H1 (cell line): ENCODE measurements at regions not wholly inside any gene's neighbourhood (a gene's known extent, or its start where the extent isn't known, plus 50 kb on each side); places are given as distances from the start of the nearest gene placed in this dataset.

Experiments used
- CTCF ChIA-PET: fragments of 300-600 bp; sonication (Branson Sonifier 250); formaldehyde crosslinking; loops from one replicate; lab custom pipeline; 2021; ENCODE audit not compliant: partially characterized antibody; lab: Charles Lee
- POLR2A ChIA-PET: fragments of 300-600 bp; sonication (Branson Sonifier 250); formaldehyde crosslinking; loops from one replicate; lab custom pipeline; 2021; ENCODE audit warnings: inconsistent platforms; ENCODE audit not compliant: partially characterized antibody; lab: Charles Lee
- DNase-seq, 2 experiments: peaks; one replicate each; pipeline versions ENCODE4 v3.0.0 to v3.0.0-alpha.2; 2010 to 2022; ENCODE audit warnings: low spot score in 2 of 2, low read depth in 1 of 2, mixed read lengths in 1 of 2
- FAIRE-seq: peaks from 2 replicates; lab custom pipeline; 2011; peaks lifted over from hg19 to GRCh38; lab: Jason Lieb, UNC
- H2AFZ ChIP-seq: 2 replicates; pipeline ENCODE4 v1.8.1; 2012; ENCODE audit warnings: low read length, inconsistent platforms
- H2AK5ac ChIP-seq: 2 replicates; pipeline ENCODE4 v1.6.1; 2013; ENCODE audit warnings: low read depth, low read length
- H2BK120ac ChIP-seq: replicated peaks from 2 replicates; pipeline ENCODE3; 2013; ENCODE audit warnings: low read depth, low read length, inconsistent platforms
- H2BK12ac ChIP-seq: 2 replicates; pipeline ENCODE4 v1.6.1; 2013; ENCODE audit warnings: low read depth, low read length
- H2BK15ac ChIP-seq: 2 replicates; pipeline ENCODE4 v1.6.1; 2013; ENCODE audit warnings: low read length
- H2BK20ac ChIP-seq: 2 replicates; pipeline ENCODE4 v1.6.1; 2013; ENCODE audit warnings: low read length
- H2BK5ac ChIP-seq: 2 replicates; pipeline ENCODE4 v1.6.1; 2013; ENCODE audit warnings: low read depth, low read length
- H3K14ac ChIP-seq: 2 replicates; pipeline ENCODE4 v1.6.1; 2013; ENCODE audit warnings: inconsistent platforms; ENCODE audit not compliant: insufficient read length
- H3K18ac ChIP-seq: 2 replicates; pipeline ENCODE4 v1.6.1; 2013; ENCODE audit warnings: low read length; ENCODE audit errors: extremely low read depth
- H3K23ac ChIP-seq: 2 replicates; pipeline ENCODE4 v1.6.1; 2013; ENCODE audit warnings: inconsistent platforms; ENCODE audit not compliant: insufficient read length
- H3K23me2 ChIP-seq: 2 replicates; pipeline ENCODE4 v1.6.1; 2013; ENCODE audit warnings: low read depth, low read length
- H3K27ac ChIP-seq: 2 replicates; pipeline ENCODE4 v1.6.1; 2011; ENCODE audit warnings: low read depth, low read length, inconsistent platforms
- H3K27me3 ChIP-seq, 4 experiments: replicated peaks in 1 of 4; 1 replicate in 1 of 4; 2 replicates in 3 of 4; pipeline versions ENCODE4 v1.6.1 to v1.8.1; 2011 to 2013; ENCODE audit warnings: low read length in 3 of 4, mild to moderate bottlenecking in 3 of 4, inconsistent platforms in 2 of 4, mixed read lengths in 2 of 4, moderate library complexity in 1 of 4; ENCODE audit not compliant: control insufficient read depth in 3 of 4, insufficient read depth in 3 of 4; ENCODE audit errors: extremely low read depth in 1 of 4
- H3K36me3 ChIP-seq, 4 experiments: 2 replicates each; pipeline versions ENCODE4 v1.6.1 to v1.8.1; 2011 to 2013; ENCODE audit warnings: mild to moderate bottlenecking in 4 of 4, low read length in 3 of 4, moderate library complexity in 2 of 4, control low read depth in 1 of 4, inconsistent platforms in 1 of 4; ENCODE audit not compliant: insufficient read depth in 4 of 4, control insufficient read depth in 2 of 4
- H3K4ac ChIP-seq: replicated peaks from 2 replicates; pipeline ENCODE3; 2013; ENCODE audit warnings: low read length, low read depth, mixed read lengths, inconsistent platforms; ENCODE audit not compliant: insufficient read length
- H3K4me1 ChIP-seq, 4 experiments: replicated peaks in 1 of 4; 1 replicate in 1 of 4; 2 replicates in 3 of 4; pipeline versions ENCODE4 v1.6.1 to v1.8.1; 2011 to 2013; ENCODE audit warnings: low read length in 3 of 4, inconsistent platforms in 2 of 4, mixed read lengths in 1 of 4; ENCODE audit not compliant: insufficient read depth in 4 of 4, control insufficient read depth in 3 of 4
- H3K4me2 ChIP-seq, 2 experiments: 2 replicates each; pipeline versions ENCODE4 v1.6.1 to v1.8.1; 2011 to 2013; ENCODE audit warnings: low read depth in 2 of 2, low read length in 2 of 2, control low read depth in 1 of 2, inconsistent platforms in 1 of 2, mild to moderate bottlenecking in 1 of 2; ENCODE audit not compliant: insufficient read depth in 1 of 2
- H3K4me3 ChIP-seq, 4 experiments: fragments of 200-600, 300-600 bp in 1 of 4; sonication (generic), shearing (Covaris generic), sonication (Bioruptor Twin) in 1 of 4; 2 replicates each; pipeline versions ENCODE4 v1.5.1 to v1.8.1; 2011 to 2016; ENCODE audit warnings: low read length in 4 of 4, low read depth in 3 of 4, control low read depth in 2 of 4, inconsistent platforms in 2 of 4, mild to moderate bottlenecking in 2 of 4, mixed read lengths in 1 of 4, moderate library complexity in 1 of 4; ENCODE audit not compliant: insufficient read depth in 2 of 4; ENCODE audit errors: extremely low read depth in 1 of 4
- H3K56ac ChIP-seq: replicated peaks from 2 replicates; pipeline ENCODE3; 2013; ENCODE audit warnings: low read depth, mild to moderate bottlenecking, mixed read lengths, low read length, inconsistent platforms; ENCODE audit not compliant: insufficient read length
- H3K79me1 ChIP-seq: 2 replicates; pipeline ENCODE4 v1.6.1; 2013; ENCODE audit warnings: low read depth, low read length, control low read depth
- H3K79me2 ChIP-seq, 2 experiments: 2 replicates each; pipeline versions ENCODE4 v1.6.1 to v1.8.1; 2012 to 2013; ENCODE audit warnings: low read length in 2 of 2, mild to moderate bottlenecking in 2 of 2, inconsistent platforms in 1 of 2; ENCODE audit not compliant: insufficient read depth in 2 of 2, control insufficient read depth in 1 of 2
- H3K9ac ChIP-seq, 4 experiments: replicated peaks in 1 of 4; 1 replicate in 1 of 4; 2 replicates in 3 of 4; pipeline versions ENCODE4 v1.6.1 to v1.8.1; 2011 to 2013; ENCODE audit warnings: low read depth in 3 of 4, low read length in 3 of 4, control low read depth in 2 of 4, mild to moderate bottlenecking in 2 of 4, moderate library complexity in 2 of 4, inconsistent platforms in 1 of 4; ENCODE audit errors: extremely low read depth in 1 of 4
- H3K9me3 ChIP-seq, 2 experiments: 2 replicates each; pipeline versions ENCODE4 v1.6.1 to v1.8.1; 2012 to 2013; ENCODE audit warnings: mild to moderate bottlenecking in 2 of 2, moderate library complexity in 2 of 2, control low read depth in 1 of 2, inconsistent platforms in 1 of 2, low read depth in 1 of 2, low read length in 1 of 2, mixed read lengths in 1 of 2; ENCODE audit not compliant: insufficient read depth in 2 of 2
- H4K20me1 ChIP-seq, 2 experiments: replicated peaks in 1 of 2; 2 replicates each; pipeline versions ENCODE3 to v1.8.1; 2011 to 2013; ENCODE audit warnings: inconsistent platforms in 2 of 2, low read length in 2 of 2, mild to moderate bottlenecking in 1 of 2; ENCODE audit not compliant: insufficient read depth in 2 of 2, control insufficient read depth in 1 of 2
- H4K5ac ChIP-seq: 2 replicates; pipeline ENCODE4 v1.6.1; 2013; ENCODE audit warnings: low read length, low read depth, mixed read lengths, inconsistent platforms; ENCODE audit not compliant: insufficient read length
- H4K8ac ChIP-seq: 2 replicates; pipeline ENCODE4 v1.8.0; 2013; ENCODE audit warnings: mild to moderate bottlenecking, moderate library complexity, low read length, inconsistent platforms; ENCODE audit not compliant: insufficient read depth; ENCODE audit errors: extremely low read depth
- H4K91ac ChIP-seq: replicated peaks from 2 replicates; pipeline ENCODE3; 2013; ENCODE audit warnings: low read length, mixed read lengths, inconsistent platforms; ENCODE audit not compliant: insufficient read length
- RAD21 ChIP-seq, 2 experiments: IDR thresholded peaks in 1 of 2; conservative IDR thresholded peaks in 1 of 2; 2 replicates each; pipeline ENCODE4 v1.6.1; 2011; ENCODE audit warnings: low read depth in 2 of 2, low read length in 2 of 2, improper control_type of control experiment in 1 of 2, inconsistent platforms in 1 of 2, mild to moderate bottlenecking in 1 of 2, moderate library complexity in 1 of 2
- SIX5 ChIP-seq: IDR thresholded peaks from 2 replicates; pipeline ENCODE4 v1.6.1; 2011; ENCODE audit warnings: mild to moderate bottlenecking, low read depth, low read length
- WGBS, 2 experiments: shearing (Covaris generic) in 1 of 2; methylation state at CpG; one replicate each; pipeline versions ENCODE4 v1.1.6 to v1.1.7; 2013 to 2015; ENCODE audit warnings: low lambda C conversion rate in 2 of 2, mixed read lengths in 2 of 2, inconsistent platforms in 1 of 2, low coverage in 1 of 2, missing lambda C conversion rate in 1 of 2; ENCODE audit not compliant: insufficient replicate concordance in 2 of 2, insufficient coverage in 1 of 2, insufficient read length in 1 of 2; ENCODE audit errors: extremely low coverage in 1 of 2, missing lambda C conversion rate in 1 of 2; 5-methylcytosine and 5-hydroxymethylcytosine counted together
- TF ChIP-seq, protein P1 (sequence below), 3 experiments: IDR thresholded peaks; 1 replicate in 2 of 3; 2 replicates in 1 of 3; pipeline versions ENCODE4 v1.5.1 to v1.6.1; 2011; ENCODE audit warnings: low read length in 3 of 3, mild to moderate bottlenecking in 3 of 3, inconsistent platforms in 2 of 3, low read depth in 1 of 3, moderate library complexity in 1 of 3; ENCODE audit not compliant: insufficient read depth in 1 of 3; ENCODE audit errors: control extremely low read depth in 1 of 3

DNA sequence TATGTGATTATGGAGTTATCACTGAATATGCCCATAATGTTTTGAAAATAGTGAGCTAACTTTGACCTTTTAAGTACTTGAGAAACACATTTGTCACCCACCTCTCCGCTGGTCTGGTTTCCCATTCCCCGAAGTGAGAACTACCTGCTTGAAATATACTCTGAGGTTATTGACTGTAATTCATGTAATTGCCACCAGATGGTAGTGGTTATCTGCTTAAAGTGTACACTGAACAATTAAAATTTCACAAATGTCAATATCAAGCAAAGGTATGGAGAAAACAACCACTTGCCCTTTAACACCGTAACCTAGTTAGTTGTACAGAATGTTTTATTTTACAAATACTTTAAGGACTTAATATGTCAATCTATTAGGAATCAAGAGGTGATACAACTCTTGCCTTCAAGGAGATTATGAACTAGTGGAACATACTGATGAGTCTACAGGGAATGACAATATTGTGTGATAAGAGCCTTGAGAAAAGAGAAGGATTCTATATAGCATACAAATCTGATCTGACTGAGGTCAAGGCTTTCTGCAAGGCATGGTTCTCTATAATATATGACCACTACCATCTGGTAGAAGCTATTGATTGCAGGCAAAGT is 316.8 kb upstream of the KCNH7 start:
- ChIA-PET POLR2A (no interaction called here), CTCF (interaction anchor here (0.6 to 6.9 kb wide), 24 partner anchors 9 to 1339 kb away, joined by 3 to 44 read pairs (median 3); no protein-coding TSS in a partner anchor)
- FAIRE-seq: peak; percentile 7
- Histone ChIP-seq H2AK5ac (no peak overlapping the region), H3K23me2 (no peaks in the 10 kb centered on the region), H4K91ac (no peak overlapping the region), H3K36me3 (no peaks in the 10 kb centered on the region), H2BK12ac (no peak overlapping the region), H2BK20ac (no peak overlapping the region), H4K8ac (no peak overlapping the region), H3K23ac (no peak overlapping the region), H3K79me1 (no peaks in the 10 kb centered on the region), H3K4me1 (no peaks in the 10 kb centered on the region), H3K27ac (no peak overlapping the region), H2BK5ac (no peak overlapping the region), H3K79me2 (no peaks in the 10 kb centered on the region), H2BK120ac (no peak overlapping the region), H3K27me3 (no peaks in the 10 kb centered on the region), H4K5ac (no peak overlapping the region), H3K14ac (no peak overlapping the region), H3K18ac (no peak overlapping the region), H3K56ac (no peak overlapping the region), H3K4me2 (no peak overlapping the region), H4K20me1 (no peaks in the 10 kb centered on the region), H2BK15ac (no peak overlapping the region), H3K4me3 (no peak overlapping the region), H3K9me3 (no peaks in the 10 kb centered on the region), H3K9ac (peak overlapping the region in 1 of 4 experiments; percentile 34; a peak in 1 of 7 replicates), H2AFZ (no peak overlapping the region), H3K4ac (no peak overlapping the region)
- no peak for DNase-seq
- WGBS, 2 experiments: 75% methylated on average over 3 of the region's 3 CpGs; no CpG with 5 or more reads in 1 of the 2 experiments
- TF ChIP-seq, protein P1, sequence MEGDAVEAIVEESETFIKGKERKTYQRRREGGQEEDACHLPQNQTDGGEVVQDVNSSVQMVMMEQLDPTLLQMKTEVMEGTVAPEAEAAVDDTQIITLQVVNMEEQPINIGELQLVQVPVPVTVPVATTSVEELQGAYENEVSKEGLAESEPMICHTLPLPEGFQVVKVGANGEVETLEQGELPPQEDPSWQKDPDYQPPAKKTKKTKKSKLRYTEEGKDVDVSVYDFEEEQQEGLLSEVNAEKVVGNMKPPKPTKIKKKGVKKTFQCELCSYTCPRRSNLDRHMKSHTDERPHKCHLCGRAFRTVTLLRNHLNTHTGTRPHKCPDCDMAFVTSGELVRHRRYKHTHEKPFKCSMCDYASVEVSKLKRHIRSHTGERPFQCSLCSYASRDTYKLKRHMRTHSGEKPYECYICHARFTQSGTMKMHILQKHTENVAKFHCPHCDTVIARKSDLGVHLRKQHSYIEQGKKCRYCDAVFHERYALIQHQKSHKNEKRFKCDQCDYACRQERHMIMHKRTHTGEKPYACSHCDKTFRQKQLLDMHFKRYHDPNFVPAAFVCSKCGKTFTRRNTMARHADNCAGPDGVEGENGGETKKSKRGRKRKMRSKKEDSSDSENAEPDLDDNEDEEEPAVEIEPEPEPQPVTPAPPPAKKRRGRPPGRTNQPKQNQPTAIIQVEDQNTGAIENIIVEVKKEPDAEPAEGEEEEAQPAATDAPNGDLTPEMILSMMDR (IDR thresholded peaks at IDR 0.05; ENCODE audit: control extremely low read depth in 1 of 3, insufficient read depth in 1 of 3, low read depth in 1 of 3, low read length in 3 of 3): peak in 2 of 3 experiments; percentile 33 to 51; a peak in 2 of 4 replicates
- no peak for TF ChIP-seq SIX5
- TF ChIP-seq RAD21 (IDR thresholded peaks at IDR 0.05 in 1 of 2, conservative IDR thresholded peaks at IDR 0.05 in 1 of 2; ENCODE audit: low read depth in 2 of 2, low read length in 2 of 2): peak; percentile 65 to 67
